Cardiac muscle cell (in vitro differentiated cells and primary cell): ENCODE measurements at regions not wholly inside any gene's neighbourhood (a gene's known extent, or its start where the extent isn't known, plus 50 kb on each side); places are given as distances from the start of the nearest gene placed in this dataset.

ENCODE experiments used
- DNase-seq, 2 donors: peaks; one replicate each; pipeline versions ENCODE4 v3.0.0 to v3.0.0-alpha.2; 2010 to 2017; ENCODE audit warnings: low read depth in 1 of 2, low spot score in 1 of 2
- H3K27ac ChIP-seq: fragments of 200-600 bp; sonication (generic); 2 replicates; pipeline ENCODE4 v1.5.1; 2016
- H3K27me3 ChIP-seq: fragments of 200-600 bp; sonication (generic); 2 replicates; pipeline ENCODE4 v1.6.0; 2016; ENCODE audit warnings: control low read depth
- H3K36me3 ChIP-seq: fragments of 200-600 bp; sonication (generic); 2 replicates; pipeline ENCODE4 v1.5.1; 2016; ENCODE audit warnings: control low read depth
- H3K4me1 ChIP-seq: fragments of 200-600 bp; sonication (generic); 2 replicates; pipeline ENCODE4 v1.8.1; 2017; ENCODE audit warnings: low read depth, mild to moderate bottlenecking, mixed run types
- H3K4me3 ChIP-seq: fragments of 200-600 bp; sonication (generic); 2 replicates; pipeline ENCODE4 v1.5.1; 2016; ENCODE audit warnings: mild to moderate bottlenecking
- H3K9me3 ChIP-seq: fragments of 200-600 bp; sonication (generic); 2 replicates; pipeline ENCODE4 v1.5.1; 2017; ENCODE audit warnings: low read depth, mild to moderate bottlenecking, control low read depth
- CTCF ChIP-seq: IDR thresholded peaks from 2 replicates; pipeline ENCODE4 v1.5.1; 2012; ENCODE audit warnings: low read depth, mild to moderate bottlenecking, low read length

- TF ChIP-seq CTCF, result no peak
- H3K27me3 ChIP-seq, result no peaks in the 10 kb centered on the region
- H3K27ac ChIP-seq, result no peak overlapping the region
- H3K36me3 ChIP-seq, result no peaks in the 10 kb centered on the region
- H3K9me3 ChIP-seq, result no peaks in the 10 kb centered on the region
- no peaks in the 10 kb centered on the region for H3K4me1 ChIP-seq
- no peak overlapping the region for H3K4me3 ChIP-seq
- DNase-seq, result no peak
Measured at GRCh38 chr9:126162611-126163381, 163.8 kb upstream of the MVB12B start.

- H3K36me3 ChIP-seq, result no peaks in the 10 kb centered on the region
- no peak overlapping the region for H3K27ac ChIP-seq
- H3K27me3 ChIP-seq, result no peaks in the 10 kb centered on the region
- H3K9me3 ChIP-seq, result no peaks in the 10 kb centered on the region
- H3K4me3 ChIP-seq, result no peak overlapping the region
- H3K4me1 ChIP-seq, result no peaks in the 10 kb centered on the region
- TF ChIP-seq CTCF, result no peak
- DNase-seq, result no peak
Measured at GRCh38 chr9:126164796-126165525, 161.7 kb upstream of the MVB12B start.

GRCh38 chr9:126165755-126166154 lies 160.9 kb upstream of the MVB12B start:
- no peaks in the 10 kb centered on the region for H3K36me3 ChIP-seq
- no peak for DNase-seq
- H3K27me3 ChIP-seq, result no peaks in the 10 kb centered on the region
- H3K4me3 ChIP-seq, result no peak overlapping the region
- H3K9me3 ChIP-seq, result no peaks in the 10 kb centered on the region
- no peaks in the 10 kb centered on the region for H3K4me1 ChIP-seq
- TF ChIP-seq CTCF, result no peak
- H3K27ac ChIP-seq, result no peak overlapping the region

- DNase-seq, result no peak
- no peaks in the 10 kb centered on the region for H3K4me1 ChIP-seq
- no peaks in the 10 kb centered on the region for H3K36me3 ChIP-seq
- H3K27me3 ChIP-seq, result no peaks in the 10 kb centered on the region
- no peak for TF ChIP-seq CTCF
- no peaks in the 10 kb centered on the region for H3K9me3 ChIP-seq
- no peak overlapping the region for H3K4me3 ChIP-seq
- H3K27ac ChIP-seq, result no peak overlapping the region
Measured at GRCh38 chr9:126166291-126166690, 160.3 kb upstream of the MVB12B start.

GRCh38 chr9:126166866-126167265 lies 159.8 kb upstream of the MVB12B start:
- no peak for TF ChIP-seq CTCF
- no peak overlapping the region for H3K27ac ChIP-seq
- no peak for DNase-seq
- H3K4me1 ChIP-seq, result no peaks in the 10 kb centered on the region
- H3K4me3 ChIP-seq, result no peak overlapping the region
- no peaks in the 10 kb centered on the region for H3K36me3 ChIP-seq
- no peaks in the 10 kb centered on the region for H3K9me3 ChIP-seq
- no peaks in the 10 kb centered on the region for H3K27me3 ChIP-seq
